ENCODE measurements at regions not wholly inside any gene's neighbourhood (a gene's known extent, or its start where the extent isn't known, plus 50 kb on each side); places are given as distances from the start of the nearest gene placed in this dataset.

- BruUV-seq (replicated peaks): no TSS peak
- CTCF ChIA-PET: interaction anchor here (0.6 to 0.9 kb wide), 2 partner anchors 169 to 638 kb away, joined by 3 read pairs; no protein-coding TSS in a partner anchor
Observed at GRCh38 chr4:30454504-30454903, 265.7 kb upstream of the PCDH7 start.

GRCh38 chr4:30456716-30457115 lies 263.5 kb upstream of the PCDH7 start:
- Histone ChIP-seq H3K9me3 (replicated peaks; ENCODE audit: control insufficient read depth, insufficient read depth, low read length) (no peaks in the 10 kb centered on the region), H3K9ac (replicated peaks; ENCODE audit: extremely low read depth, insufficient read depth, low read length) (no peak overlapping the region), H3K4me2 (ENCODE audit: insufficient read depth, low read length) (no peak overlapping the region), H3K36me3 (ENCODE audit: control insufficient read depth in 2 of 2, extremely low read depth in 1 of 2, insufficient read depth in 2 of 2, low read length in 2 of 2) (no peaks in the 10 kb centered on the region), H3K4me3 (replicated peaks in 1 of 3; ENCODE audit: insufficient read depth in 1 of 3, low read depth in 1 of 3, low read length in 3 of 3) (no peak overlapping the region), H3K27me3 (ENCODE audit: control insufficient read depth in 2 of 2, insufficient read depth in 2 of 2, low read length in 2 of 2) (no peaks in the 10 kb centered on the region), H3K4me1 (ENCODE audit: control insufficient read depth, extremely low read depth, insufficient read depth, low read length) (no peaks in the 10 kb centered on the region), H3K27ac (ENCODE audit: insufficient read depth, low read depth, low read length) (no peak overlapping the region), H4K20me1 (replicated peaks; ENCODE audit: control insufficient read depth, extremely low read depth, insufficient read depth, low read length) (no peaks in the 10 kb centered on the region), H3K9me1 (replicated peaks; ENCODE audit: control insufficient read depth, extremely low read depth, insufficient read depth, low read length) (no peaks in the 10 kb centered on the region), H3K79me2 (ENCODE audit: control insufficient read depth, insufficient read depth, low read length) (no peaks in the 10 kb centered on the region), H2AFZ (ENCODE audit: low read depth, low read length) (no peak overlapping the region)
- CTCF ChIA-PET: interaction anchor here (1.1 kb wide), 1 partner anchor 14 kb away, joined by 4 read pairs; no protein-coding TSS in a partner anchor
- no peak for TF ChIP-seq JUN (IDR thresholded peaks at IDR 0.05; ENCODE audit: borderline replicate concordance, insufficient read depth, insufficient read length, low read depth)
- no peak for TF ChIP-seq FOS (IDR thresholded peaks at IDR 0.05; ENCODE audit: borderline replicate concordance, insufficient read depth, low read length)
- no peak for TF ChIP-seq POLR2AphosphoS5 (IDR thresholded peaks at IDR 0.05; ENCODE audit: insufficient read depth, low read depth, low read length)
- TF ChIP-seq CTCF (IDR thresholded peaks at IDR 0.05; ENCODE audit: extremely low read depth in 1 of 2, insufficient read depth in 1 of 2, low read depth in 1 of 2, low read length in 2 of 2): no peak
- TF ChIP-seq POLR2A (IDR thresholded peaks at IDR 0.05; ENCODE audit: low read depth, low read length): no peak
- TF ChIP-seq MYC (IDR thresholded peaks at IDR 0.05; ENCODE audit: low read depth, low read length): no peak
- TF ChIP-seq MAX (IDR thresholded peaks at IDR 0.05; ENCODE audit: insufficient read depth, insufficient read length): no peak
- no peak for TF ChIP-seq GATA2 (IDR thresholded peaks at IDR 0.05; ENCODE audit: insufficient read depth, insufficient read length, low read depth, low read length)
- no peak for TF ChIP-seq EZH2 (IDR thresholded peaks at IDR 0.05; ENCODE audit: borderline replicate concordance, low read depth, low read length, severe bottlenecking)
- BruUV-seq (replicated peaks): no TSS peak
- DNase-seq (ENCODE audit: low read depth, low spot score) (no peak), FAIRE-seq (no peak)
- POLR2A ChIA-PET: no interaction called here
- dilution Hi-C loops (cut with MboI; ENCODE audit: extremely low pct_ligation_motif_present, low sequenced_read_pairs): no loop called here
- intact Hi-C loops (cut with micrococcal nuclease): no loop called here

More at GRCh38 chr4:30454504-30454903, 265.7 kb upstream of the PCDH7 start:
- no peak overlapping the region for H3K4me3 ChIP-seq (replicated peaks in 1 of 3; ENCODE audit: insufficient read depth in 1 of 3, low read depth in 1 of 3, low read length in 3 of 3)
- no peak overlapping the region for H3K27ac ChIP-seq (ENCODE audit: insufficient read depth, low read depth, low read length)
- no peak overlapping the region for H3K4me2 ChIP-seq (ENCODE audit: insufficient read depth, low read length)
- no peaks in the 10 kb centered on the region for H3K9me1 ChIP-seq (replicated peaks; ENCODE audit: control insufficient read depth, extremely low read depth, insufficient read depth, low read length)
- no peaks in the 10 kb centered on the region for H3K9me3 ChIP-seq (replicated peaks; ENCODE audit: control insufficient read depth, insufficient read depth, low read length)
- H4K20me1 ChIP-seq (replicated peaks; ENCODE audit: control insufficient read depth, extremely low read depth, insufficient read depth, low read length): no peaks in the 10 kb centered on the region
- dilution Hi-C loops (cut with MboI; ENCODE audit: extremely low pct_ligation_motif_present, low sequenced_read_pairs) (no loop called here), intact Hi-C loops (cut with micrococcal nuclease) (no loop called here)
- H2AFZ ChIP-seq (ENCODE audit: low read depth, low read length): no peak overlapping the region
- no peaks in the 10 kb centered on the region for H3K4me1 ChIP-seq (ENCODE audit: control insufficient read depth, extremely low read depth, insufficient read depth, low read length)
- no peak for TF ChIP-seq JUN (IDR thresholded peaks at IDR 0.05; ENCODE audit: borderline replicate concordance, insufficient read depth, insufficient read length, low read depth)
- TF ChIP-seq EZH2 (IDR thresholded peaks at IDR 0.05; ENCODE audit: borderline replicate concordance, low read depth, low read length, severe bottlenecking): no peak
- peak; percentile 54 for TF ChIP-seq FOS (IDR thresholded peaks at IDR 0.05; ENCODE audit: borderline replicate concordance, insufficient read depth, low read length)
- H3K79me2 ChIP-seq (ENCODE audit: control insufficient read depth, insufficient read depth, low read length): no peaks in the 10 kb centered on the region
- POLR2A ChIA-PET: no interaction called here
- H3K36me3 ChIP-seq (ENCODE audit: control insufficient read depth in 2 of 2, extremely low read depth in 1 of 2, insufficient read depth in 2 of 2, low read length in 2 of 2): no peaks in the 10 kb centered on the region
- no peak overlapping the region for H3K9ac ChIP-seq (replicated peaks; ENCODE audit: extremely low read depth, insufficient read depth, low read length)
- H3K27me3 ChIP-seq (ENCODE audit: control insufficient read depth in 2 of 2, insufficient read depth in 2 of 2, low read length in 2 of 2): no peaks in the 10 kb centered on the region
- DNase-seq (ENCODE audit: low read depth, low spot score): peak; percentile 62
- no peak for FAIRE-seq

Data from endothelial cell of umbilical vein (primary cell).